Keratinocyte (primary cell): ENCODE measurements at regions not wholly inside any gene's neighbourhood (a gene's known extent, or its start where the extent isn't known, plus 50 kb on each side); places are given as distances from the start of the nearest gene placed in this dataset.

Experiments
- DNase-seq: peaks from one replicate; pipeline ENCODE4 v3.0.0-alpha.2; 2011; ENCODE audit warnings: low read depth, missing footprints, low spot score
- FAIRE-seq: peaks from 2 replicates; lab custom pipeline; 2011; peaks lifted over from hg19 to GRCh38; lab: Jason Lieb, UNC
- H2AFZ ChIP-seq: 2 replicates; pipeline ENCODE4 v1.6.0; 2012; ENCODE audit warnings: low read length, control low read depth, inconsistent platforms; ENCODE audit not compliant: control insufficient read depth
- H3K27ac ChIP-seq: 2 replicates; pipeline ENCODE4 v1.5.1; 2011; ENCODE audit warnings: low read length; ENCODE audit not compliant: control insufficient read depth, insufficient read depth
- H3K27me3 ChIP-seq: 3 replicates; pipeline ENCODE4 v1.6.0; 2011; ENCODE audit warnings: low read length; ENCODE audit not compliant: control insufficient read depth, insufficient read depth; ENCODE audit errors: extremely low read depth
- H3K36me3 ChIP-seq, 2 experiments: 2 replicates in 1 of 2; 3 replicates in 1 of 2; pipeline ENCODE4 v1.5.1; 2011; ENCODE audit warnings: low read length in 2 of 2, mild to moderate bottlenecking in 1 of 2; ENCODE audit not compliant: control insufficient read depth in 2 of 2, insufficient read depth in 2 of 2; ENCODE audit errors: extremely low read depth in 1 of 2
- H3K4me1 ChIP-seq: 3 replicates; pipeline ENCODE4 v1.5.1; 2011; ENCODE audit warnings: low read length; ENCODE audit not compliant: control insufficient read depth, insufficient read depth; ENCODE audit errors: extremely low read depth
- H3K4me2 ChIP-seq: 3 replicates; pipeline ENCODE4 v1.6.0; 2011; ENCODE audit warnings: low read depth, low read length; ENCODE audit not compliant: control insufficient read depth, insufficient read depth; ENCODE audit errors: extremely low read depth
- H3K4me3 ChIP-seq, 3 experiments: fragments of 200-600 bp in 1 of 3; sonication (generic) in 1 of 3; 2 replicates in 2 of 3; 3 replicates in 1 of 3; pipeline ENCODE4 v1.5.1; 2011 to 2016; ENCODE audit warnings: low read length in 3 of 3, mild to moderate bottlenecking in 3 of 3, control low read depth in 2 of 3, inconsistent platforms in 1 of 3, low read depth in 1 of 3, mixed read lengths in 1 of 3, mixed run types in 1 of 3, moderate library complexity in 1 of 3; ENCODE audit not compliant: control insufficient read depth in 2 of 3, insufficient read depth in 2 of 3; ENCODE audit errors: extremely low read depth in 1 of 3
- H3K79me2 ChIP-seq: 2 replicates; pipeline ENCODE4 v1.6.0; 2012; ENCODE audit warnings: low read length; ENCODE audit not compliant: control insufficient read depth, insufficient read depth
- H3K9ac ChIP-seq: 3 replicates; pipeline ENCODE4 v1.6.0; 2011; ENCODE audit warnings: low read length; ENCODE audit not compliant: control insufficient read depth, insufficient read depth; ENCODE audit errors: extremely low read depth
- H3K9me1 ChIP-seq: 3 replicates; pipeline ENCODE4 v1.6.0; 2011; ENCODE audit warnings: low read length; ENCODE audit not compliant: control insufficient read depth, insufficient read depth; ENCODE audit errors: extremely low read depth
- H3K9me3 ChIP-seq: 2 replicates; pipeline ENCODE4 v1.5.1; 2012; ENCODE audit warnings: low read depth, low read length; ENCODE audit not compliant: control insufficient read depth
- H4K20me1 ChIP-seq: 3 replicates; pipeline ENCODE4 v1.6.0; 2011; ENCODE audit warnings: low read length; ENCODE audit not compliant: control insufficient read depth, insufficient read depth; ENCODE audit errors: extremely low read depth
- CTCF ChIP-seq, 3 experiments: IDR thresholded peaks in 1 of 3; conservative IDR thresholded peaks in 1 of 3; optimal IDR thresholded peaks in 1 of 3; 2 replicates in 2 of 3; 3 replicates in 1 of 3; pipeline versions ENCODE3 to v1.5.1; 2011; ENCODE audit warnings: low read length in 3 of 3, mild to moderate bottlenecking in 3 of 3, moderate library complexity in 2 of 3, control low read depth in 1 of 3, inconsistent platforms in 1 of 3; ENCODE audit not compliant: insufficient read depth in 2 of 3; ENCODE audit errors: extremely low read depth in 1 of 3
- EZH2 ChIP-seq: IDR thresholded peaks from one replicate; pipeline ENCODE4 v1.6.1; 2012; ENCODE audit warnings: inconsistent platforms, mild to moderate bottlenecking, low read length, moderate library complexity
- dilution Hi-C: fragments of 300-500 bp; cut with MboI; formaldehyde crosslinking; loops from one replicate; pipeline ENCODE4 v1.7.0; 2020; ENCODE audit warnings: low sequenced_read_pairs; ENCODE audit not compliant: extremely low pct_ligation_motif_present

DNA sequence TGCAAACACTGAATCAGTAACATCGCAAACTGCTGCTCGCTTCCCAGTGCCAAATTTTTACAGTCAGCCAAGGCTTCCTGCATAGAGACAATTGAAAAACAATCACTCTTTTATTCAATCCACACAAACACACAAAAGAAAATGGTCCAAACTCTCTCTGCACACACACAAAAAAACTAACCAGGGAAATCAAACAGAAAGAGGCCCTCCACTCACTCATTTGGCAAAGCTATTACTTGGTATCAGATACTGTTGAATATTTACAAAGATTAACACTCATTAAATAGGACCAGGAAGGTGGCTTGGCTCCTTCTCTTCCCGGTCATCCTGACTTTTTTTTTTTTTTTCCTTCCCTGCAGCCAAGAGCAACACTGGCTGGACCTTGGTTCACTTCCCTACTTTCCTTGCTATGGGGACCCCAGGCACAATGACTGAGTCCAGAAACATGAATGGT is 62.4 kb upstream of the SPATA12 start:
- H3K9me3 ChIP-seq = no peaks in the 10 kb centered on the region
- H3K27me3 ChIP-seq = no peaks in the 10 kb centered on the region
- H3K79me2 ChIP-seq = no peaks in the 10 kb centered on the region
- H2AFZ ChIP-seq = no peak overlapping the region
- H3K27ac ChIP-seq = no peak overlapping the region
- no peaks in the 10 kb centered on the region for H3K4me1 ChIP-seq
- H3K9me1 ChIP-seq = no peaks in the 10 kb centered on the region
- no peak for FAIRE-seq
- TF ChIP-seq EZH2 (no peak), CTCF (optimal IDR thresholded peaks at IDR 0.05 in 1 of 3, IDR thresholded peaks at IDR 0.05 in 1 of 3, conservative IDR thresholded peaks at IDR 0.05 in 1 of 3; ENCODE audit: extremely low read depth in 1 of 3, insufficient read depth in 2 of 3, low read length in 3 of 3) (no peak)
- no peak for DNase-seq
- H3K36me3 ChIP-seq = no peaks in the 10 kb centered on the region
- H4K20me1 ChIP-seq = no peaks in the 10 kb centered on the region
- dilution Hi-C loops = loop anchor here (25.0 kb wide), 2 partner anchors 89 to 286 kb away; no protein-coding TSS in a partner anchor
- H3K4me3 ChIP-seq = no peak overlapping the region
- H3K4me2 ChIP-seq = no peak overlapping the region
- no peak overlapping the region for H3K9ac ChIP-seq

DNA sequence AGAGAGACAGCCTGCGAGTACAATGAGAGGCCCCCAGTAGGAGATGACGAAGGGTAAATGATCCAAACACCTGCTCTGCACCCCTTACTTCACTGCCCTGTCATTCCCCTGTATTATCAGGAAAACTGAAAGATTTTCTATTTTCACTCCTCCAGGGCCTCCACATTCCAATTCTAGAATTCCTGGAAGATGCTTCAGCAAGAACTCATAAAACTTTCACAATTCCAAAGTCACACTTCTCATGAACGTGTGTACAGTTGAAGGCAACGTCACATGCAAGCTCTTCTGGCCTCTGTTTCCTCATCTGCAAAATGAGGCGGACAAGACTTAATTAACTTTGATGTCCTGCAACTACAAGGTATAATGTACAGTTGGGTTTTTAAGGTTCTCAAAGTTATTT is 62.8 kb upstream of the SPATA12 start:
- no peaks in the 10 kb centered on the region for H3K27me3 ChIP-seq
- no peaks in the 10 kb centered on the region for H3K9me3 ChIP-seq
- H4K20me1 ChIP-seq = no peaks in the 10 kb centered on the region
- H3K36me3 ChIP-seq = no peaks in the 10 kb centered on the region
- H3K4me3 ChIP-seq = no peak overlapping the region
- no peak overlapping the region for H3K4me2 ChIP-seq
- H3K4me1 ChIP-seq = no peaks in the 10 kb centered on the region
- no peak overlapping the region for H3K9ac ChIP-seq
- DNase-seq = no peak
- no peak for FAIRE-seq
- no peaks in the 10 kb centered on the region for H3K79me2 ChIP-seq
- dilution Hi-C loops = loop anchor here (25.0 kb wide), 2 partner anchors 90 to 285 kb away; no protein-coding TSS in a partner anchor
- H2AFZ ChIP-seq = no peak overlapping the region
- H3K9me1 ChIP-seq = no peaks in the 10 kb centered on the region
- TF ChIP-seq EZH2 = no peak
- TF ChIP-seq CTCF (optimal IDR thresholded peaks at IDR 0.05 in 1 of 3, IDR thresholded peaks at IDR 0.05 in 1 of 3, conservative IDR thresholded peaks at IDR 0.05 in 1 of 3; ENCODE audit: extremely low read depth in 1 of 3, insufficient read depth in 2 of 3, low read length in 3 of 3) = no peak
- H3K27ac ChIP-seq = no peak overlapping the region
